HG03039 (cell line): ENCODE measurements at regions not wholly inside any gene's neighbourhood (a gene's known extent, or its start where the extent isn't known, plus 50 kb on each side); places are given as distances from the start of the nearest gene placed in this dataset.
"Not testable (repeated sequence)": the region's sequence is repeated elsewhere in the genome, so short reads cannot be mapped to it uniquely, and the experiment has no call there.

Source experiments
- ATAC-seq: cut with Tn5 transposase; IDR thresholded peaks from one replicate; pipeline ENCODE4 v1.9.1; 2021; ENCODE audit warnings: mild to moderate bottlenecking, moderate library complexity; ENCODE audit not compliant: unreplicated experiment

GRCh38 chr12:67758521-67758920 lies 110.0 kb downstream of the DYRK2 start:
- ATAC-seq, result no peak

DNA sequence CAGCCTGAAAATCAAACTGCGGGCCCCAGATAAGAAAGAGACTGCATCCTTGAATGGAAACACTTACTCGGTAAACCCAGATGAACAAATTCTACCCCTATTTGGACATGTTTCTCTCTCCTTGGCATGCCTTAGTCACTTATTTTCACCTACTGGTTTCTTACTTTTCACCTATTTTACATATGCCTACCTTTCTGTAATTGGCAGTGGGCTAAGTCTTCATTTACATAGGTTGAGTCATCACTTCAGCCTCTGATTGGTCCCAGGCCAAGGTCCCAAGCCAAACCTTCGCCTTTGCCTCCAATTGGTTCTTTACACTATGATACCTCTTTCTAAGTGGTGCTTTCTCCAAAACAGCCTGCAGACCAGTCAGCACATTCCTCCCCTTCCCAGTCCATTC lies 111.3 kb downstream of the DYRK2 start:
- no peak for ATAC-seq

DNA sequence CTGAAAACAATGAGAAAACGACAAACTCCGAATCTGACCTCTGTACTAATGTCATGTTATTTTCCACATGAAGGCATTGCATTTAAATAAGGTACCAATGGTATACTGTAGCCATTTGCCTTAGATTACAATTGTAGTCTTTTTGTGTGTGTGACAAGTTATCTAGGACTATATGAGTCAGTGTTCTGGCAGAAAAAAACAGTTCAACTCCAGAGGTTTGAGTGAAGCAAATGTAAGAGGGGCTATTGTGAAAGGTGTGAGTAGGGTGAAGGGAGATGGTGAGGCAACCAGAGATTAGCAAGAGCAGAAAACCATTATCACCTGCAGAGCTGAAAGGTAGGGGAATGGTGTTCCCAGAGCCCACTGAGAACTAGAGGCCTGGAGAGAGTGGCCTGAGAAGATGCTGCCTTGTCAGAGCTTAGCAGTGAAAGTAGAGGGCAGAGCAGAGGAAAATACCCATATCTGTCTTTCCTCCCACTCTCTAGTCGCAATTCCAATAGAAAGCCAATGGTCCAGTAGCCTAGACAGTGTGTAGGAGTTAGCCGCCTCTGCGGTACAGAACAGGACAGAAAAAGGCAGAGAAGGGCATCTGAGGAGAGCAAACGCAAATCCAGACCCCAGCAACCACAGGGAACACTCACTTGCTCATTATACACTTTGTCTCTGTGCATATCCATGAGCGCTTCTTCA lies 112.2 kb downstream of the DYRK2 start:
- no peak for ATAC-seq

DNA sequence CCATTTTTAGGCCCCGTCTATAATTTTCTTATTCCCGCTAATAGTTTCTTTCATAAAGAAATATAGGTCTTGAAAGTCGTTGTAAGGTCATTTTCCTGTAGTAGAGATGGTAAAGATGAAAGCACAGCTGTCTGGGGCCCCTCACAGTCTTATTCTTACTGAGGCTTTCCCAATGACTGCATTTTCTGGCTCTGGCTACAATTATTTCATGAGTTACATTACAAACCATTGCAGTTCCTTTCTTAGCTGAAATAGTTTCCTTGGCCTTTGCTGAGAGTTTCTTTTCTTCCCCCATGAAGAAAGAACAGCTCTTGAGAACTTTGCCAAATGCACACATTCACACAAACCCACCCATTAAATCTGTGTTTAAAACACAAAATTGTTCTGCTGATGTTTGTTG lies 113.0 kb downstream of the DYRK2 start:
- no peak for ATAC-seq

- no peak for ATAC-seq
Measured at GRCh38 chr12:67764055-67764454, 115.5 kb downstream of the DYRK2 start.

DNA sequence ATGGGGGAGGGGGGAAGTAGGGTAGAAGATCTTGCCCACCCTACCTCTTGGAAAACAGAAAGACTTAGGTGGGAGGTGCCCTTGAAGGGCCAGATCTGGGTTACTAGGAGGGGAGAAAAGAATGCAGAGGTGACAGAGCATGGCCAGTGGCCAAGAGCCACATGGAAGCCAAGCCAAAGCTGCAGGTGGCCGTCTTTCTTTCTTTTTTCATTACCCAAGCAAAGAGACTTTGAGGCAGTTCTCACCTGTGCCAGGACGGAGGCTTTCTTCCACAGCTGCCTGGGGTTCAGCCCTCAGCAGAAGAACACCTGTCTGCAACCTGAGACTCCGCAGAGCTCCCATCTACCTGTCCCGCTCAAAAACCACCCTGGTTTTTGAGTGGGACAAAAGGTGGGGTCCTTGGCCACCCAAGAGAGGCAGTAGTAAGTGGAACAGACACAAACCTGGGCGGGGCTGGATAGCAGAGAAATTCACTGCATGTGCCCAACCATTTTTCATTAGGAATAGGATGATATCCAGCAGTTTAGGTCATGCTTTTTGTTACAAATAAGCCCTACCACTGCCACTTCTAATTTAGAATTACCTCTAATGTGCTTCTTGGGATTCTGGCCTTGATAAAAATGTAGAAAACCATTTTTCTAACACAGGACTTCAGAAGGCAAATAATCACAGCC lies 116.5 kb downstream of the DYRK2 start:
- ATAC-seq, result no peak

- ATAC-seq, result no peak
Measured at GRCh38 chr12:67765776-67766766, 117.5 kb downstream of the DYRK2 start.

- no peak for ATAC-seq
Measured at GRCh38 chr12:67772267-67773169, 124.0 kb downstream of the DYRK2 start.

DNA sequence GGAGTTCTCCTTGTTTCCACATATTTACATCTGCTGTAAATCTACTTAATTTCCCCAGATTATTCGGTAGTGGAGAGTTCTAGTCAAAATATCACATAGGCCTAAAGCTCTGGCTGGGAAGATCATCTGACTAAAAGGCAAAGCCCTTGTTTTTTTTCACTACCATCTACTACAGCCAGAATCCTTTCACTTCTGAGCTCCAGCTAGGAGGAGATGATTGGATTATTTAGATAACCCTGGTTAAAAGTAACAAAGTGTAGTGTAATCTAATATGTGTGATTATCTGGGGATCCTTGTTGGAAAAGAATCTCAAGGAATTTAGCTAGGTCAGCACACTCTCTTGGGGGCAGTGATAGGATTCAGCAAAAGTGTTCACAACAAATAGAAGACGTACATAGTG lies 125.4 kb downstream of the DYRK2 start:
- no peak for ATAC-seq

- no peak for ATAC-seq
Measured at GRCh38 chr12:67774983-67775587, 126.5 kb downstream of the DYRK2 start.

GRCh38 chr12:67780580-67781084 lies 132.1 kb downstream of the DYRK2 start:
- no peak for ATAC-seq

- no peak for ATAC-seq
Measured at GRCh38 chr12:67782573-67782972, 134.0 kb downstream of the DYRK2 start.

DNA sequence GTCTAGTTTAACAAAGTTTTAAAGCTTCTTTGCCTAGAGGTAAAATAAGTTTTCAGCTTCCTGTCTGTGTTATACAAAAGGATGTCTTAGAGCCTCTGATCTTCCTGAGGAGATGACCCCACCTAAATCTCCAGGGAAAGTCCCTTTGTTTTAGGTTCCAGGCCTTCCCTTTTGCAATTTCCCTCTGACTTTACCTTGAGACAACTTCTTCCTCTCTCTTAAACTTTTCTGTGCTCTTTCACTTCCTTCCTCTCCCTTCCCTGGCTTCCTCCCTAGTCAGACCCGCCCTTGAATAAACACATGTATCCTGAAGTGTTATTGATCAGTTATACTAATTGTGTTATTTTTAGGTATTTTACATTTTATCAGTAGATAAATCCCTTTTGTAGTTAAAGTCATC lies 134.8 kb downstream of the DYRK2 start:
- ATAC-seq, result no peak

GRCh38 chr12:67784831-67785230 lies 136.3 kb downstream of the DYRK2 start:
- ATAC-seq, result no peak

DNA sequence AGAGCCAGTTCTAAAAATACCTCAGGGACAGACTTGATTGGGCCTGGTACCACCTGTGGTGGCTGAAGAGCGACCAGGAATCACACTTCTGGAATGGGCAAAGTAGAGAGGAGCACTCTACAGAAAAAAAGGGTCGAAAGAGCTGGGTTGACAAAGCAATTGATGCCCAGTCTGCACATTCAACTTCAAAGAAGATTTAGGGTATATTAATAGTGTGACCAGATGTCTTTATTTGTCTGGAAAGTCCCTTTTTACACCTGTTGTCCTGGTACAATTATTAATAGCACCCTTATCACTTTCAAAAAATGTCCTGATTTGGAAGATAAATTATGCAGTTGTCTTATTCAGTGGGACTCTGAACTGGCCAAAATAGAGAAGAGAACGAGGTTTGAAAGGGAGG lies 137.5 kb downstream of the DYRK2 start:
- no peak for ATAC-seq

GRCh38 chr12:67788118-67788517 lies 139.6 kb downstream of the DYRK2 start:
- no peak for ATAC-seq

- no peak for ATAC-seq
Measured at GRCh38 chr12:67789266-67789665, 140.7 kb downstream of the DYRK2 start.

DNA sequence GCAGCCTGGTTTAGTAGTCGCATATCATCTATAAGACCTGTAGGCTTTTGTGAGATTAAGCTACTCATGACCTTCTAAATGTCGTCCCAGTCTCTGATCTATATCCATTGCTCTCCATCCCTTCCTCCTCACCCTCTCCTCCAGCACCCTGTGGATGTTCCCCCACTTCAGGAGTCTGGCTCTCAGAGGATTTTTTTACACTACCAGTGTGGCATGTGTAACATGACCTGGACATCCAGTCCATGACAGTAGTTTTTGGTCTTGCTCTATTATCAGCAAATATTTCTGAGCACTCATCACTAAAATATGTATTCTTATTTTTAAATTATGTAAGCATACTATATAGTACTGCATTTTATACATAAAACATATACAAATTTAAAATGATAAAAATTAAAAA lies 142.1 kb downstream of the DYRK2 start:
- ATAC-seq, result no peak

- ATAC-seq, result not testable (repeated sequence)
Measured at GRCh38 chr12:67791362-67791761, 142.8 kb downstream of the DYRK2 start.

DNA sequence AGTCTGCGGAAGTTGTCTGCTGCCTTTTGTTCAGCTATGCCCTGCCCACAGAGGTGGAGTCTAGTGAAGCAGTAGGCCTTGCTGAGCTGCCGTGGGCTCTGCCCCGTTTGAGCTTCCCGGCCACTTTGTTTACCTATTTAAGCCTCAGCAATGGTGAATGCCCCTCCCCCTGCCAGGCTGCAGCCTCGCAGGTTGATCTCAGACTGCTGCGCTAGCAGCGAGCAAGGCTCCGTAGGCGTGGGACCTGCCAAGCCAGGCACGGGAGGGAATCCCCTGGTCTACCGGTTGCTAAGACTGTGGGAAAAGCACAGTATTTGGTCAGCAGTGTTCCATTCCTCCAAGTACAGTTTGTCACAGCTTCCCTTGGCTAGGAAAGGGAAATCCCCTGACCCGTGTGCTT lies 143.6 kb downstream of the DYRK2 start:
- ATAC-seq, result no peak
